Ovary (tissue), 3 donors: ENCODE measurements at regions not wholly inside any gene's neighbourhood (a gene's known extent, or its start where the extent isn't known, plus 50 kb on each side); places are given as distances from the start of the nearest gene placed in this dataset.

Experiments
- CTCF ChIP-seq, 3 donors: fragments of 450-650 bp in 2 of 3; fragments of 200-600 bp in 1 of 3; IDR thresholded peaks; one replicate each; pipeline versions ENCODE4 v1.5.1 to v1.8.0; 2016 to 2022; ENCODE audit warnings: antibody characterized with exemption in 3 of 3, mild to moderate bottlenecking in 1 of 3
- EP300 ChIP-seq: sonication (generic); formaldehyde crosslinking; IDR thresholded peaks from one replicate; pipeline ENCODE4 v1.6.1; 2017; ENCODE audit warnings: antibody characterized with exemption
- POLR2A ChIP-seq: fragments of 450-650 bp; IDR thresholded peaks from one replicate; pipeline ENCODE4 v1.6.1; 2017; ENCODE audit warnings: antibody characterized with exemption, mild to moderate bottlenecking, moderate library complexity
- donor health status: DM: no; HTN: no; CAD: no.

GRCh38 chr3:21892104-21892503, 141.1 kb upstream of the ZNF385D start:
- TF ChIP-seq CTCF (IDR thresholded peaks at IDR 0.05) = no peak
- no peak for TF ChIP-seq POLR2A
- no peak for TF ChIP-seq EP300
